Smooth muscle cell (in vitro differentiated cells): ENCODE measurements at regions not wholly inside any gene's neighbourhood (a gene's known extent, or its start where the extent isn't known, plus 50 kb on each side); places are given as distances from the start of the nearest gene placed in this dataset.
"Not testable (repeated sequence)": the region's sequence is repeated elsewhere in the genome, so short reads cannot be mapped to it uniquely, and the experiment has no call there.

ENCODE experiments used
- DNase-seq: peaks from one replicate; lab custom pipeline; 2025; ENCODE audit not compliant: unreplicated experiment; lab: John Stamatoyannopoulos, UW
- H2AFZ ChIP-seq: fragments of 200-600 bp; sonication (generic); 2 replicates; pipeline ENCODE4 v1.6.0; 2016; ENCODE audit warnings: antibody characterized with exemption, low read depth, mild to moderate bottlenecking
- H3F3A ChIP-seq: fragments of 200-600 bp; sonication (generic); 2 replicates; pipeline ENCODE4 v1.6.0; 2017; ENCODE audit warnings: antibody characterized with exemption, low read depth
- H3K27ac ChIP-seq: fragments of 200-600 bp; sonication (generic); 2 replicates; pipeline ENCODE4 v1.5.1; 2016; ENCODE audit warnings: low read depth, mild to moderate bottlenecking
- H3K27me3 ChIP-seq: fragments of 200-600 bp; sonication (generic); 2 replicates; pipeline ENCODE4 v1.6.1; 2016; ENCODE audit warnings: low read depth, mild to moderate bottlenecking
- H3K36me3 ChIP-seq: fragments of 200-600 bp; sonication (generic); 2 replicates; pipeline ENCODE4 v1.5.1; 2016; ENCODE audit warnings: low read depth
- H3K4me1 ChIP-seq: fragments of 200-600 bp; sonication (generic); 2 replicates; pipeline ENCODE4 v1.5.1; 2016; ENCODE audit warnings: low read depth
- H3K4me2 ChIP-seq: fragments of 200-600 bp; sonication (generic); 2 replicates; pipeline ENCODE4 v1.6.0; 2016; ENCODE audit warnings: mild to moderate bottlenecking
- H3K4me3 ChIP-seq: fragments of 200-600 bp; sonication (generic); 2 replicates; pipeline ENCODE4 v1.5.1; 2016; ENCODE audit warnings: mild to moderate bottlenecking
- H3K79me2 ChIP-seq: fragments of 200-600 bp; sonication (generic); 2 replicates; pipeline ENCODE4 v1.6.0; 2016; ENCODE audit warnings: low read depth, mild to moderate bottlenecking
- H3K9ac ChIP-seq: fragments of 200-600 bp; sonication (generic); 2 replicates; pipeline ENCODE4 v1.6.0; 2016; ENCODE audit warnings: low read depth
- H3K9me3 ChIP-seq: fragments of 200-600 bp; sonication (generic); replicated peaks from 2 replicates; pipeline ENCODE4 v1.5.1; 2016; ENCODE audit warnings: low read depth
- H4K20me1 ChIP-seq: fragments of 200-600 bp; sonication (generic); 2 replicates; pipeline ENCODE4 v1.6.0; 2016; ENCODE audit warnings: low read depth
- WGBS: methylation state at CpG from one replicate; pipeline ENCODE4 v1.1.7; 2016; ENCODE audit warnings: low lambda C conversion rate; 5-methylcytosine and 5-hydroxymethylcytosine counted together
- TF ChIP-seq, protein P1 (sequence below): fragments of 200-600 bp; sonication (generic); IDR thresholded peaks from 2 replicates; pipeline ENCODE4 v1.5.1; 2017; ENCODE audit warnings: borderline replicate concordance, mild to moderate bottlenecking, antibody characterized with exemption; ENCODE audit not compliant: insufficient read depth, poor library complexity, severe bottlenecking

DNA sequence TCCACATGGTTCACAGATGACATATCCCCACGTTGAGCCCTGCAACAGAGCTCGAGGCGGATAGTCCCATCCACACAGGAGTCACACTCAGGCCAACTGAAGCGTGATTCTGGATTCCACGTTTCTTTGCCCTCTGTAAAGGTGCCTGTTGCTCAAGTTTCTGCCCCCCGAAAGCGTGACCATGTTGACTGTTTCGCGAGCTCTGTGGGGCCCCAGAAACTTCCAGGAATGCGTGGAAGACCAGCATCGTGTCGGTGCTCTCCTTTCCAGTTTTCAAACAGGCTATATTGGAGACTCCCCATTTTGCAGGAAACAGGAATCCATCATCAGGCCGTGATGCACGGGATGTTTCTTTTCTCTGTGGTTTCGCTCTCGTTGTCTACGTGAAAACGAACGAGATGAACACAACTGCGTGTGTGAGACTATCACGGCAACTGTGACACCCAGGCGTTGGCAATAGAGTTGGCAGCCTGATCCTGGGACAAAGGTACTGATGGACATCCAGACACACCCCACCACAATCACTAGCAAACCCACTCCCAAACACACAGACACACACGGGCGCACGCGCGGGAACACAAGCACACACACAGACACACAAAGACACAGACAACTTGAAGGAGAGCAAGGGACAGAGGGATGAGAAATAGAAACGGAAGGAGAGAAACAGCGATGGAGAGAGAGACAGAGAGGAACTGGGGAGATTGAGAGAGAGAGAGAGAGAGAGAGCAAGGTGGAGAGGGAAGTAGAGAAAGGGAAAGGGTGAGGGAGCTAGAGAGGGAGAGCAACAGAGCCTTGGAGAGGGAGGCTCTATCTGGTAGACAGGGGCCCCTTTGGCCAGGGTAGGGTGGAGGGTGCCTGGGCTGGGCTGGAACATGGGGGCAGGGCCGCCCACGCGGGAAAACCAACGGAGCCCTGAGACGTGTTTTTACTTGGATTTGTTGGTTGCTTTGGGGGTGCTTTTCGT, 1609.3 kb downstream of the SPATA31A7 start:
- H3K9ac ChIP-seq, H3K27ac ChIP-seq: not testable (repeated sequence)
- WGBS: 28% methylated on average over 35 of the region's 35 CpGs

DNA sequence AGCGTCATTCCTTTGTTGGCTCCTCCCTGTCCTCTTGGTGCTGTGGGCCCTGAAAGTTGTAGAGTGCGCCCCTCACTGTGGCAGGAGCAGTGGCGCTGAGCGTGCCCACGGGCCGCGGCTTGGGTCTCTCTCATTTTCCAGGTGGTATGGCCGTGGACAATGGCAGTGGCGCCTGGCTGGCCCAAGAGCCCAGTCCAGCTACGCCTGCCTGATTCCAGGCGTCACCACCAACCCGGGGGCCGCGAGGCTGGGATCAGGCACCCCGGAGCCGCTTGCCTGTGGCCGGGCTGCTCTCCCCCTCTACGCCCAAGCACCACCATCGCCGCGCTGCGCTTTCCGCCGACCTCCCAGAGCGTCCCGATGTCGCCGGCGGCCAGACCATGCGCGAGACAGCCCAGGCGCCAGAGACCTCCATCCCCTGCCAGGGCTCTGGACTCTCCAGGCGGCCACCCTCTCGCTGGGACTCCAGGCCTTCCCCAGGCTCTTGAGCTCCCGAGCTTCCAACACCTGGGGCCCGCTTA, 1610.1 kb downstream of the SPATA31A7 start:
- H3F3A ChIP-seq, H3K27ac ChIP-seq, H3K4me1 ChIP-seq, H3K9ac ChIP-seq, H4K20me1 ChIP-seq, H3K9me3 ChIP-seq, H2AFZ ChIP-seq, H3K79me2 ChIP-seq, DNase-seq, H3K36me3 ChIP-seq: not testable (repeated sequence)
- H3K27me3 ChIP-seq: peaks cover 53% of the 10 kb centered on the region
- WGBS: 17% methylated on average over 36 of the region's 36 CpGs
- H3K4me3 ChIP-seq: peak overlapping the region; percentile 44
- H3K4me2 ChIP-seq: peak overlapping the region; percentile 83

More for the DNA sequence above, 1609.3 kb downstream of the SPATA31A7 start:
- not testable (repeated sequence) for H2AFZ ChIP-seq, H3K9me3 ChIP-seq, H3K79me2 ChIP-seq, H3F3A ChIP-seq, H3K36me3 ChIP-seq, H3K4me1 ChIP-seq, H4K20me1 ChIP-seq, DNase-seq
- Histone ChIP-seq H3K27me3 (peaks cover 46% of the 10 kb centered on the region), H3K4me3 (peak overlapping the region; percentile 44), H3K4me2 (peak overlapping the region; percentile 83)

DNA sequence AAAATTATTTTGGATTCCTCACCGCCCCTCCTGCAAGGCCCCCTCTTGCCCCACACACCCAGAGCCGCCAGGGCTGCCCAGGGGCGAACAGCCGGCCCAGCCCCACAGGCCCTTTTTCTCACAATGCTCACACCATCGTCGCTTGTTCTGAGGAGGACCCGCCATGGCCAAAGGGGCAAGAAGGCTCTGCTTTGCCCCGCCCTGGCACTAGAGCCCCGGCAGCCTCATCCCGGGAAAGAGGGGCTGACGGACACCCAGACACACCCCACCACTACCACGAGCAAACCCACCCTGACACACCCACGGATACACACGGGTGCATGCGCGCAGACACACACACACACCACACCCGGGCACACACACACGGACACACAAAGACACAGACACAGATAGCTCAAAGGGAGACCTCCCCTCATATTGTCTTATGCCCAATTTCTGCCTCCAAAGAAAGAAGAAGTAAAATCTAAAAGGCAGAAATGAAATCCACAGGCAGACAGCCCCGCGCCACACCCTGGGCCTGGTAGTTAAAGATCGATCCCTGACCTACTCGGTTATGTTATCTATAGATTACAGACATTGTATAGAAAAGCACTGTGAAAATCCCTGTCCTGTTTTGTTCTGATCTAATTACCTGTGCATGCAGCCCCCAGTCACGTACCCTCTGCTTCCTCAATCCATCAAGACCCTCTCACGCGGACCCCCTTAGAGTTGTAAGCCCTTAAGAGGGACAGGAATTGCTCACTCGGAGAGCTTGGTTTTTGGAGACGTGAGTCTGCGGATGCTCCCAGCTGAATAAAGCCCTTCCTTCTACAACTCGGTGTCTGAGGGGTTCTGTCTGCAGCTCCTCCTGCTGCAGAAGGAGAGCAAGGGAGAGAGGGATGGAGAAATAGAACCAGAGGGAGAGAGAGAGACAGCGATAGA, 1610.9 kb downstream of the SPATA31A7 start:
- WGBS: 22% methylated on average over 30 of the region's 30 CpGs
- H3K9me3 ChIP-seq, H3F3A ChIP-seq, H3K79me2 ChIP-seq, H3K9ac ChIP-seq, H4K20me1 ChIP-seq, H3K36me3 ChIP-seq, DNase-seq, H3K4me1 ChIP-seq, H3K27ac ChIP-seq: not testable (repeated sequence)
- Histone ChIP-seq H3K4me2 (peak overlapping the region; percentile 83), H3K4me3 (peak overlapping the region; percentile 44), H3K27me3 (peaks cover 55% of the 10 kb centered on the region), H2AFZ (peak overlapping the region; percentile 13)

DNA sequence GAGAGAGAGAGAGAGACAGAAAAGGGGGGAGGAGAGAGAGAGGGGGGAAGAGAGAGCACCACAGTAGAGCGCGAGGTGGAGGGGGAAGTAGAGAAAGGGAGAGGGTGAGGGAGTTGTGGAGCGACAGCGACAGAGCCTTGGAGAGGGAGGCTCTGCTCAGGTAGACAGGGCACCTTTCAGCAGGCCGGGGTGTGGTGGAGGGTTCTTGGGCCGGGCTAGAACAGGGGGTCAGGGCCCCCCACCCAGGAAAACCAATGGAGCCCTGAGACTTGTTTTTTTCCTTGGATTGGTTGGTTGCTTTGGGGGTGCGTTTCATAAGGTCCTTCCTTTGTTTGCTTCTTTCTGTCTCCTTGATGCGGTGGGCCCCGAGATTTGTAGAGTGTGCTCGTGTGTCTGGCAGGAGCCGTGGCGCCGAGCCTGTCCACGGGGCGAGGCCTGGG, 1611.6 kb downstream of the SPATA31A7 start:
- H3K9ac ChIP-seq, H3K27ac ChIP-seq: not testable (repeated sequence)
- peak overlapping the region; percentile 83 for H3K4me2 ChIP-seq

DNA sequence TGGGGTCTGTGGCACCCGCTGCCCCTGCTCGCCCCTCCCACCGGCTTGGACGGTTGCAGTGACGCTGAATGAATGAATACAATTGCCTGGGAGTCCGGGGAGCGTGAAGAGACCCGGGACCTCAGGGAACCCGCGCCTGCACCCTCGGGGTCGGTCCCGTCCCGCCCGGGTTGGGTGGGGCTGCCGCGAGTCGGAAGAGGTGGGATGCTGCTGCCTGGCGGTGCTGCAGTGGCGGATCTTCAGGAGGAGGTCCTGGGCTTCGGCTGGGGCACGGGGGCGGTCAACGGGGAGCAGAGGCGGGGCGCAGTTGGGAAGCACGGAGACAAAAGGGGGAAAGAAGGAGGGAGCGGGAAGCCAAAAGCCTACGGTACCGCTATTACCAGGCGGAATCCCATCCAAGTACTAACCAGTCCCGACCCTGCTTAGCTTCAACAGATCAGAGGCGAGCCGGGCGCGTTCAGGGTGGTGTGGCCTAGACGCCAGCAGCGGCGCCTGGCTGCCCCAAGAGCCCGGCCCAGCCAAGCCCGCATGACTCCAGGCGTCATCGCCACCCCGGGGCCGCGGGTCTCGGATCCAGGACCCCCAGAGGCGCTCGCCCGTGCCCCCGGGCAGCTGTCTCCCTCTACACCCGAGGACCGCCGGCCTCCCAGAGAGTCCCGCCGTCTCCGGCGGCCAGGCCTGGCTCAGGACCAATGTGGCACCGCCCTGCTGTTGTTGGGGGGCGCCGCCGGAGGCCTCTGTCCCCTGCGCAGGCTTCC, 1612.3 kb downstream of the SPATA31A7 start:
- Histone ChIP-seq H2AFZ (peak overlapping the region; percentile 34), H3K27me3 (peaks cover 55% of the 10 kb centered on the region), H3K4me3 (peak overlapping the region; percentile 44), H3K4me2 (peak overlapping the region; percentile 83), H3K9ac (peak overlapping the region; percentile 55), H3K27ac (peak overlapping the region; percentile 33)
- H3K4me1 ChIP-seq, H3F3A ChIP-seq, H4K20me1 ChIP-seq, H3K79me2 ChIP-seq, H3K36me3 ChIP-seq, H3K9me3 ChIP-seq, DNase-seq: not testable (repeated sequence)
- WGBS: 9% methylated on average over 62 of the region's 63 CpGs
- TF ChIP-seq, protein P1, sequence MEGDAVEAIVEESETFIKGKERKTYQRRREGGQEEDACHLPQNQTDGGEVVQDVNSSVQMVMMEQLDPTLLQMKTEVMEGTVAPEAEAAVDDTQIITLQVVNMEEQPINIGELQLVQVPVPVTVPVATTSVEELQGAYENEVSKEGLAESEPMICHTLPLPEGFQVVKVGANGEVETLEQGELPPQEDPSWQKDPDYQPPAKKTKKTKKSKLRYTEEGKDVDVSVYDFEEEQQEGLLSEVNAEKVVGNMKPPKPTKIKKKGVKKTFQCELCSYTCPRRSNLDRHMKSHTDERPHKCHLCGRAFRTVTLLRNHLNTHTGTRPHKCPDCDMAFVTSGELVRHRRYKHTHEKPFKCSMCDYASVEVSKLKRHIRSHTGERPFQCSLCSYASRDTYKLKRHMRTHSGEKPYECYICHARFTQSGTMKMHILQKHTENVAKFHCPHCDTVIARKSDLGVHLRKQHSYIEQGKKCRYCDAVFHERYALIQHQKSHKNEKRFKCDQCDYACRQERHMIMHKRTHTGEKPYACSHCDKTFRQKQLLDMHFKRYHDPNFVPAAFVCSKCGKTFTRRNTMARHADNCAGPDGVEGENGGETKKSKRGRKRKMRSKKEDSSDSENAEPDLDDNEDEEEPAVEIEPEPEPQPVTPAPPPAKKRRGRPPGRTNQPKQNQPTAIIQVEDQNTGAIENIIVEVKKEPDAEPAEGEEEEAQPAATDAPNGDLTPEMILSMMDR: peak; percentile 9

More for the DNA sequence above, 1611.6 kb downstream of the SPATA31A7 start:
- DNase-seq, H3K36me3 ChIP-seq, H3K79me2 ChIP-seq, H3K4me1 ChIP-seq, H4K20me1 ChIP-seq, H3K9me3 ChIP-seq, H3F3A ChIP-seq: not testable (repeated sequence)
- WGBS: 22% methylated on average over 15 of the region's 15 CpGs
- Histone ChIP-seq H2AFZ (peak overlapping the region; percentile 13), H3K4me3 (peak overlapping the region; percentile 44), H3K27me3 (peaks cover 55% of the 10 kb centered on the region)

DNA sequence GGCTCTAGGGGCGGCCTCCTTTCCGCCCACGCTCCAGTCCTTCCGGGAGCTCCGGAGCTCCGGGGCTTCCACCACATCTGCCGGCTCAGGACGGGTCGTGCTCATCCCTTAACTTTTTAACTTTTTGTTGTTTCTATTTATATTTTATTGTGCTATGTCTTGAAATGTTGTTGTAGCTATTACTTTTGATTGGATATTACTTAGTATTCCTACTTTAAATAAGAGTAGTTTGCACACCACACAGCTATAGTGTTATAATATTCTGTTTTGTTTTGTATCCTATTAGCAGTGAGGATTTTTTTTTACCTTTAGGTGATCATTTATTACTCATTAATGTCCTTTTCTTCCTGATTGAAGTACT, 1612.9 kb downstream of the SPATA31A7 start:
- Histone ChIP-seq H3K9ac (peak overlapping the region; percentile 55), H2AFZ (peak overlapping the region; percentile 34), H3K4me3 (peak overlapping the region; percentile 44), H3K27me3 (peaks cover 55% of the 10 kb centered on the region), H3K27ac (peak overlapping the region; percentile 33), H3K4me2 (peak overlapping the region; percentile 83)
- not testable (repeated sequence) for H3K79me2 ChIP-seq, H3K36me3 ChIP-seq, H3F3A ChIP-seq, H3K9me3 ChIP-seq, H3K4me1 ChIP-seq, DNase-seq, H4K20me1 ChIP-seq
- 20% methylated on average over 9 of the region's 9 CpGs for WGBS
